Caki2 (cell line): ENCODE measurements at regions not wholly inside any gene's neighbourhood (a gene's known extent, or its start where the extent isn't known, plus 50 kb on each side); places are given as distances from the start of the nearest gene placed in this dataset.
A peak's percentile ranks its signal among the peaks of the same experiment; 100 is the strongest.
"Not testable (repeated sequence)": the region's sequence is repeated elsewhere in the genome, so short reads cannot be mapped to it uniquely, and the experiment has no call there.

ENCODE experiments used
- DNase-seq: peaks from one replicate; pipeline ENCODE4 v3.0.0-alpha.2; 2015; ENCODE audit warnings: low read depth
- in situ Hi-C: cut with HindIII; loops from 2 replicates; pipeline ENCODE4 v1.10.0; 2016; ENCODE audit warnings: low sequenced_read_pairs, low pct_unique_long_range_greater_than_20kb, mixed read lengths

DNA sequence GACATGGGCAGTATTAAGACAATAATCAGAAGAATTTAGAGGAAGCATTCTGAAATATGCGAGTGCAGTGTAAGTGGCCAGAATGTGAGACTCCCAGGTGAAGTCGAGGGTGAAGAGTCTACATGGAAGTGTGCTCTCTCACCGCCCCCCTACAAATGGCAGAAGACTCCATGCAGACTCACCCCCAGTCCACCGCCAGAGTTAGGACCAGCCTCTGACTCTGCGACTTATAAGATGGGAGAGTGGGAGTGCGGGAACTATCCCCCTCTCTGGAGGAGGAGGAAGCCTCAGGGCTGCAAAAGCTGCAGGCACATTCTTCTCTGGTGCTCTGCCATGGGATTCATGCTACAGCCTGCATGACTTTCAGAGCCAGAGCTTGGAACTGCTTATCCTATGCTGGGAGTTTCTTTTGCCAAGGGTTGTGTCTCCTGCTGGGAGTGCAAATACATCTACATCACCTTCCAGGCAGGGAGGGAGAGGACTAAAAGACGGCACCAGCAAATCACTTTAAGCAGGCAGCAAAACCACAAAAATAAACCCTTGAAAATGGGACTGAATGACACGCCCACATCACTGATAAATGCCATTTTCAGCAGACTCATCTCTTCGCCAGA, 206.7 kb upstream of the SULF2 start:
- peak; percentile 28 for DNase-seq
- in situ Hi-C loops = no loop called here

DNA sequence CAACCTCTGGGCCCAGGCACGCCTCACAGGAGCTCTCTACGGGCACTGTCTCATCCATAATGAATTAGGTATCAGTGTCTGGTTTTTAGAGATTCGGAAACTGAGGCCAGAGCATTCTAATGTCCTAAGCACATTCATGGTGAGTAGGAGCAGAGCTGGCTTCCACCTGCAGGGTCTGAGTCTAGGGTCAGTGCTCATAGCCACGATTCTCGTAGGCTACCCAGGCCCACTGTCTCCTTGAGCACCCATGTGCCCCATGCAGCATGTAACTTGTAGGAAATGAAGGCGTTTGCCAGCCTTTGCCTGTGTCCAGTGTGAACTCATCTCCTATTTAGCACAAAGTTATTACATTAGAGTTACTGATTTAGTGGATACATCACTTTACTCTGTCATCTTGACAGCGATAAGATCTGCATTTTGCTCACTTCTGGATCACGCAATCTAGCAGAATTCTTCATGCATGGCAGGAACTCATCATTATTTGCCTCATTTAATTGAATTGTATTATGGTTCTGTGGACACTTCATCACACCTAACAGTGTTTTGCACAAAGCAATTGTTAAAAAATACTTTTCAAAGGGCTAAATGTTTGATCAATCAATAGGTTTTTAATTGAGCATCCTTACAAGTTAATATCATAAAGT, 205.3 kb upstream of the SULF2 start:
- peak; percentile 48 for DNase-seq
- in situ Hi-C loops = no loop called here

DNA sequence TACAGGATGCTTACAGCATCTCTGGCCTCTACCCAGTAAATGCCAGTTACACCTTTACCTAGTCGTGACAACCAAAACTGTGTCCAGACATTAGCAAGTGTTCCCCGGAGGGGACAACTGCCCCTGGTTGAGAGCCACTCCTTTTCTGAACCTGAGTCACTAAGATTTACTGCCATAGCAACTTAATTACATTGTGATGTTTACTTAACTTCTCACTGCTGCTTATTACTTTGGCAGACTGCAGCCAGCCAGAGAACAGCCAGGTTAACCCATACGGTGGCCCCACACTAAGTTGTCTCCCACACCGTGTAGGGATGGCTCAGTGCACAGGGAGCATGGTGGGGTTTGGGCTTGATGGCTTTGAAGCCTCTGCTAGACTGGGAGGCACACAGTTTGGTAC, 204.7 kb upstream of the SULF2 start:
- in situ Hi-C loops = no loop called here
- DNase-seq = peak; percentile 69

DNA sequence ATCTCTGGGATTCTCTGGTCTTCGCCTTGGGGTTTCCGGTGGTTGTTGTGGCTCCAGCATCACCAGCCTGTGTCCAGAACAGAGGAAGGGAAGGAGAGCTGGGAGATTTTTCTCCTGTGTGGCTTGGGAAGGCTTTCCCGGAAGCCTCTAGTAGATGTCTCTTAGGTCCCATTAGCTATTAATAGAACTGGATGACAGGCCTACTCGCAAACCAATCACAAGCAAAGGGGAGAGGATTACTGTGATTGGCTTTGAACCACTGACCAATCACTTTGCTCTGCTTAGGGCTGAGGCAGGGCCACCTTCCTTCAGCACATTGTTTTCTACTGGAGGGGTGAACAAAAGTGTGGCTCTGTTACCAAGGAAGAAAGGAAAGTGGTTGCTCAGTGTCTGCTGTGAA, 203.4 kb upstream of the SULF2 start:
- in situ Hi-C loops = no loop called here
- DNase-seq = peak; percentile 19

DNA sequence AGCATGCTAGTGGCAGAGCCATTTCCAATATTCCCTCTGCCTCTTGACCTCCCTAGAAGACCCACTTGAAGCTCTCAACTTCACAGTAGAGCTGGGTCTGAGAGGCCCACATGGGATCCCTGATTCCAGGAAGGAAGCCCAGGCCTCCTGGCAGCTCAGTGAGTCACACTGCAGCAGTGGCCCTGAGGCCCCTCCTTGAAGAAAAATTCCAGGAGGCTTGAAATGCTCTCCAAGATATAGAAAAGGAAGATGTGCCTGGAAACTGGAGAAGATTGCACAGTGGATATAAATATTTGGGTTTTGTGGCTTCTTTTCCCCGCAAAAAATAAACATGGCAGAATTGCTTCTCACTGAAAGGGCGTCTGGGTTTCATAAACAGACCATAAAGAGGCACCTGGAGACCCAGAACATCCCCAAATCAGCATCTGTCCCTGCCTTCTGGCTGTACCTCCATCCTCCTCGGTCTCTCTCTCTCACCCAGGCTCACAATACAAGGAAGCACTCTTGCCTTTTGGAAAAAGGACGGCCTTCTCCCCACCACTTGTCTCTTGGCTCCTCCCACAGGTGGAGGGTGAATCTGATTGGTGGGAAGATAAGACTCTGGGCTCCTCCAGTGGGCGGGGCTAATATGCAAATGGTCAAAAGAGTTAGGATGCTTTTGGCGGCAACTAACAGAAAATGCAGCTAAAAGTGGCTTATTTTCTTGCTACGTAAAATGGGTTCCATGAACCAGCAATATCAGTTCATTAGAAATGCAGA, 200.0 kb upstream of the SULF2 start:
- DNase-seq = peak; percentile 41
- in situ Hi-C loops = no loop called here

DNA sequence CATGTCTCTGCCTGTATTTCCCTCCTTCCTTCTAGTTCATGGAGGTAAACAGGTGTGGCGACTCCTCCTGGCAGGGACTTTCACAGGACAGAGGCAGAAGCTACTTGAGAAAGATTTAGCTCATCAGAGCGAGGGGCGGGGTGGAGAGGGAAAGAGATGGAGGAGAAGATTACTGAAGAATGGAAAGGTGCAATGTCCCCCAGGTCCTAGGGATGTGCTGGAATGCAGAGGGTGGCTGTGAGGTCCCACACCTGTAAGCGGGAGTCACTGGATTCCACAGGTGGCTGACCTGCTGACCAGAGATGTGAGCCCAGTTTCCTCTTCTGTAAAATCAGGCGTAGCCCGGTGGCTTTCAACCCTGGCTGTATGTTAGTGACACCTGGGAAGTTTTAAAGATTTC, 199.2 kb upstream of the SULF2 start:
- in situ Hi-C loops = no loop called here
- DNase-seq = no peak

DNA sequence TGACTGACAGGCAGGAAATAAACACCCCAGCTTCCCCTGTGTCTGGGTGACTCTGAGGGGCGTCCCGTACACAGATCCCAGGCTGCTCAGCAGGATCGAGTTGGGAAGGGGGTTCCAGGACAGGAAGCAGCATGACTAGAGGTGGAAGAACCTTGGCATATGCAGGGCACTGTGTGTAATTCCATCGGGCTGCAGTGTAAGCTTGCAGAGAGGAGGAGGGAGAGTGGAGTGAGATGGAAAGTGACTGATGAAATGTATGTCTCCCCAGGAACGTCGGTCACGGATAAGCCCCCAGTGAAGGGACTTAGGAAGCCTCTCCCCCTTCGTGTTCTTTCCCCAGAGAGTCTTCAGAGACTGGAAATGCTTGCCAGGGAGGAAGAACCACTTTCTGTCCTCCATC, 198.4 kb upstream of the SULF2 start:
- DNase-seq, in situ Hi-C loops: not testable (repeated sequence)

DNA sequence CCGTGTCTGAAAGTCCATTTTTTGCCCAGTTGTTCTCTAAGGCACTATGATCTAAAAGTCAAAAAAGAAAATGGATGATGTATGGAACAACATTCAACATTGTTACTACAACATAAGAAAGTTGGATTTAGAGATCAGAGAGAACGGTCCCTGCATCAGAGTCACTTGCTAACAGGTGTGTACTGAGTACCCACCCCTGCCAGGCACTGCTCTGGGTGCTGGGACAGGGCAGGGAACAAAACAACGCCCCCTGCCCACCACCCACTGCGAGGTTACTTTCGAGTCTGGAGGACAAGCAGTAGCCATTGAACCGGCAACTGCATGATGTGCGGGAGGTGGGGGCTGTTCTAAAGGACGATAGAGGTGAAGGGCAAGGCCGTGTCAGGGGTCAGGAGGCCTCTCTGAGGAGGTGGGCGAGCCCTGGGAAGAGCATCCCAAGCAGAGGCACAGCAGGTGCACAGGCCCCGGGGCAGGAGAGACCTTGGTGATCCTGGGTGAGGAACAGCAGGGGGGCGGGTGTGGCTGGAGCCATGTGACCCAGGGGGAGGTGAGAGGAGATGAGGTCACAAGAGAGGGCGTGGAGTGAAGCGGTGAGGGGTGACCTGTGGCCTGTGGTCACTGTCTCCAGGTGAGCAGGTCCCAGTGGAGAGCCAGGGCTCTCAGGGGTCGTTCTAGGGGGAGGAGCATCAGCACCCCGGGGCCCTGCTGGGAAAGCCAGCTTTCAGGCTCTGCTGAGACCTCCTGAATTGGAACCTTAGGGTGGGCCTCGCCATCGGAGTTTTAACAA, 197.5 kb upstream of the SULF2 start:
- in situ Hi-C loops = no loop called here
- no peak for DNase-seq

DNA sequence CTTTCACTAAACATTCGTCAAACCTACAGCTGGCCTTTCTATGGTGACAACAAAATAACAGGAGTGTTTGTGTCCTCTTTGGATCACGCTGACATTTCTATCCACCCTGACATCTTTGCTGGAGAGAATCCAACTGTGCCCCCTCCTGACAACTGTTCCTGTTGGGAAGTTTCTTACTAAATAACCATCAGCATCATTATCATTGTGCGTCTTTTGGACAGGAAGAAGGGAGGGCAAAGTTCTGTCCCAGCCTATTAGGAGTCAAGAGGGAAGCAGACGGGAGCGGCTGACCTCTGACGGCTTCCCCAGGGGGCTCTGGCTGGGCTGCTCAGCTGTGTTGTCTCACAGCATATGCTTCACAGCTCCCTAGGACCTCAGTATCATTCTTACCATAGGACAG, 195.9 kb upstream of the SULF2 start:
- in situ Hi-C loops = no loop called here

DNA sequence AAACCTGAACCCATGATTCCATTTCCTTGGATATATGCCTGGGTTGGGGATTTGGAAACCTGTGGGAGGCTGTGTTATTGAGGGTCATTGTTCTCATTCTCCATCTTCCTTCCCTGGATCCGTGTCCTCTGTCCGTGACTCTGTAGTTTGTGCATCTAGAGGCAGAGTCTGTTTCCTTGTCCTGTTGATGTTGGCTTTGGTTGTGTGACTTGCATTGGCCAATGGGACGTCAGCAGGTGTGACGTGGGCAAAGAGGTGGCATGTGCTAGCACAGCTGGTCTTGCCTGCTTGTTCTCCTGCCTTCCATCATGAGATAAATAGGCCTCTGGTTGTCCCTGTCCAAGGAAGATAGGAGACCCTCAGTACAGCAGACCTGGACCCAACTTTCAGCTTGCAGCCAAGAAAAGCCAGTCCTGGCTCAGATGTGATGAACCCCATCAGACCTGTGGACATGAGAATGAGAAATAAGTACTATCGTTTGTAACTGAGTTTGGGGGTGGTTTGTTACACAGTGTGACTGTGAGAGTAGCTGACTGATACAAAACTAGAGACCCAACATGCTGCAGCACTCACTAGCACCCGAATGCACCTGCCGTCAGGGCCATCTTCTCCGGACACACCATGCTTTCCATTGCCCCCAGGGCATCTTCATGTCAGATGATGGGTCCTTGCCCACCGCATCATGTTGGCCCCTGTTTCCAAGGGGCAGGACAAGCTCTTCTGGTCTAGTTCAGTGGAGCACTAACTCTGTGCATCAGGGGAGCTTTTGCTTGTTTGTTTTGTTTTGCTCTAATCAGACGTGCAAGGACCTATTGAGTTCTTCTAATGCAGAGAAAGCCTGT, 195.3 kb upstream of the SULF2 start:
- in situ Hi-C loops = no loop called here

More for the DNA sequence above, 195.9 kb upstream of the SULF2 start:
- no peak for DNase-seq

DNA sequence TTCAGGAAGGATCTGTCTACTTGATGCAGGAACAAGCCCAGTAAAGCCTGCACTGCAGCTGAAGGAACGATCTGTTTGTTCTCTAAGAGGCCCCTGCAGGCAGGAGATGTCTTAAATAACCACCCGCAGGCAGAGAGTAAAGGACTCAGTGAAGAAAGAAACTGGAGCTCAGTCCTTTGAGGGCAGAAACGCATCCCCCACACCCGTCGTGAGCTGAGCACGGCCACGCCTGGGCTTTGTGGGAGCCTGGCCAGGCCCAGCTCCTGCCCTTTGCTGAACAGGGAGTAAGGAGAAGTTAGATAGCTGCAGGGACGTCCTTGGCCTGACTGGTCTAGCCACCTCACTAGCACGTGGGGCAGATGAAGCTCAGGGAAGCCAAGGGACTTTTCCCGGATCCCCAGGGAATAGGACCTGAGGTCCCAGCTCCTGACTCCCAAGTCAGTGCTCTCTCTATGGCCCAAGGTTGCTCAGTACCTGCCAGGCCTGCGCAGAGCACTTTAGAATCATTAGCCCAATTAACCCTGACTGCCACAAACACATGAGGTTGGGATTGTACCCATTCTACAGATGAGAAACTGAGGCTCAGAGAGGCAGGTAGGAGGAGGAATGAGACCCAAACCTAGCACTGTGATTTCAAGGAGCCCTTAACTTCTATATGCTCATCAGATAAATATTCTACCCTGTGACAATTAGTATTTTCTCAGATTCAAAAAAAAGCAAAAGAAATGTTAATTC, 194.2 kb upstream of the SULF2 start:
- DNase-seq, in situ Hi-C loops: not testable (repeated sequence)

More for the DNA sequence above, 195.3 kb upstream of the SULF2 start:
- DNase-seq = no peak

DNA sequence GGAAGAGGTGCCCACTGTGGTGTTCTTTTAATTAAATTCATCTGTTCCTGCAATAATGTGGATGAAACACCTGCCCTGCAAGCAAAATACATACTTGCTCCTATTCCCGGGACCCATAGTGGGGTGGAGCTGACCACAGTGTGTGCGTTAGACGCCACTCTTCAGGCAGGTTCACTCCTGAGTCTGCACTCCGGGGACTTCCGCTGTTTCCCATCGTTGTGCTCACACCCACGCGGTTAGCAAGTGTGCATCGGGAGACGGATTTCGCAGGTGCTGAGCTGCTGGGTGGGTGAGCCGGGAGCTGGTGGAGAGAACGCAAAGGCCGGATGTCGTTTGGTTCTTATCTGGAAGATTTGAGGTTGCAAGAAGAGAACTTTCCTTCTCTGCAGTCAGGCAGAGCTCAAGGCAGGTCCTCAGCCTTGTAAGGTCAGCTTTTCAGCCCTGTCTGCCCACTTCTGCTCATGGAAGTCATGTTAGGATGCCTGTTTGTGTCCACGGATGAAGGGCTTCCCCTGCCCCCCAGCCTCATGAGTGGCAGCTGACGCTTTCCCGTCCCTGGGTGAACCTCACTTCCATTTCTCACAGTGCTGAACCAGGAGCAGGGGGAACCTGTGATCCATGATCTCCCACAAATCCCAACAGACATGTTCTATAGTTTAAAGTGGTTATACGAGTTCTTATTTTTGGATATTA, 193.3 kb upstream of the SULF2 start:
- DNase-seq, in situ Hi-C loops: not testable (repeated sequence)

DNA sequence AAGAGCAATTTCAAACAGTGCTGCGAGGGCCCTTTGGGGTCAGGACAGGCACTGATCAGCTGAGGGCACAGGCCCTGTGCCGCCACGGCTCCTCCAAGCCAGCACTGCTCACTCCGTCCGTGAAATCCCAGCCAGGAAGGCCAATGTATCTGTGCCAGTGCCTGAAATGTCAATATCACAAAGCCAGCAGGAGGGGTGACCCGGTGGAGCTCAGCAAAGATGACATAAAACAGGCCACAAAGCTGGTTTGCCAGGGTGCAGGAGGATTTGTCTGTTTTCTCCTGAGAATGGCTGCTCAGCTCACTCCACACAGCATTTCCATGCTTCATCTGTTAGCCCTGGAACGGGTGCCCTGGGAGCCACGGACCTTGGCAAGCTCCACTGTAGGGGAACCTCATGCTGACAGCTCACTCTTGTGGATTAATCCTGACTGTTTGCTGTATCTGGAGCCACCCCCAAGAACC, 192.5 kb upstream of the SULF2 start:
- in situ Hi-C loops, DNase-seq: not testable (repeated sequence)

DNA sequence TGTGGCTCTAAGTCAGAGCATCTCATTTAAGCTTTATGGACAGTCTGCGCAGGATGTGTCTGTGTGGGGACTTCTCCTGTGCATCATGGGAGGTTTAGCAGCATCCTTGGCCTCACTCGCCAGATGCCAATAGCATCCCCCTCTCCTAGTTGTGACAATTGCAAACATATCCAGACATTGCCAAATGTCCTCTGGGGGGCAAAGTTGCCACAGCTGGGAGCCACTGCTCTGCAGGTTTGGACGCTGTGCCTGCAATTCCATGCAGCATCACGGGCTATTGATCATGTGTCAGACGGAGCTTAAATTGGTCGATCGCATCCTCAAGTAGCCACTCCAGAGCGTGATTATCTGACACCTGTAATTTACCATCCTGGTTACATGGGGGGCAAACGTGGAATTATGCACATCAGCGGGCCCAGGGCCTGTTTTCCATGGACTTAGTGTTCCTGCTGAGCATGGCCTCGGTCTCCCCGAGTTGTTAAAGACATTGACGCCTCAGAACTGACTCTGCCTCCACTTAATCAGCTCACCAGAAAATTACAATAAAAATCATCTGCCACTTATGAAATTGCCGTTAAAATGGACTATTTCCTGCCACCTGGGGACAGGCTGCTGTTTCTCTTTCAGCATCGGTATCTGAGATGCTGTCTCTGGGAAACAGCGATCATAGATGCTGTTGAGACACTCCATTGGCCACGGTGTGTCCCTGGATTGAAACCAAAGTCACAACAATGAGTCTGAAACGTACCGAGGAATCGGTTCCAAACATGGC, 191.9 kb upstream of the SULF2 start:
- in situ Hi-C loops, DNase-seq: not testable (repeated sequence)

DNA sequence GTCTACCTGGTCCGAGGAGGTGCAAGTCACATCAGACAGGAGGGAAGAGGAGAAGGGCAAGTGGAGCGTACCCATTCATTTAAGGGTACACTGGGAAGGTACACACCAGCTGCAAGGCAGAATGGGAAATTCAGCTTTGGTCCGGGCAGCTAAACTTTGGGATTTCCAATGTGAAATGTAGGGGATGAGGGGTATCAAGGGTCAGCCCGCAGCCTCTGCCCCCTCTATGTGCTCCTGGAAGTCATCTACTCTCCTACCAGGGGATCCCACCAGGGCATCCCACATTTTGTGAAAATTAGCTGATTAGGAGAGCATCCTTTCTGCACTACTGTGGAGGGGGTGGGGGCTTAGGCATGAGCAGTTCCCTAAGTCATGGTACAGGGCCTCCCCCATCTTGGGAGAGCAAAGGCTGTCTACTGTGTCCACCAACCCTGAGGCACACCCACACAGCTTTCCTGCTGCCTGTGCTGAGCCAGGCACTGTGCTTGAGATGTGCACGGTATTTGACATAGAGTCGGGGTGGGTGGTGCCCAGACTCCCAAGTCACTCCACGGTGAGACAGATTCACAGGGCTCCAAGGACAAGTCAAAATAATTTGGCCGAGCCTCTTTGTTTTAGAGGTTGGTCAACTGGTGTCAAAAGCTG, 189.1 kb upstream of the SULF2 start:
- DNase-seq = no peak
- in situ Hi-C loops = no loop called here
